ENCODE measurements at regions not wholly inside any gene's neighbourhood (a gene's known extent, or its start where the extent isn't known, plus 50 kb on each side); places are given as distances from the start of the nearest gene placed in this dataset.

DNA sequence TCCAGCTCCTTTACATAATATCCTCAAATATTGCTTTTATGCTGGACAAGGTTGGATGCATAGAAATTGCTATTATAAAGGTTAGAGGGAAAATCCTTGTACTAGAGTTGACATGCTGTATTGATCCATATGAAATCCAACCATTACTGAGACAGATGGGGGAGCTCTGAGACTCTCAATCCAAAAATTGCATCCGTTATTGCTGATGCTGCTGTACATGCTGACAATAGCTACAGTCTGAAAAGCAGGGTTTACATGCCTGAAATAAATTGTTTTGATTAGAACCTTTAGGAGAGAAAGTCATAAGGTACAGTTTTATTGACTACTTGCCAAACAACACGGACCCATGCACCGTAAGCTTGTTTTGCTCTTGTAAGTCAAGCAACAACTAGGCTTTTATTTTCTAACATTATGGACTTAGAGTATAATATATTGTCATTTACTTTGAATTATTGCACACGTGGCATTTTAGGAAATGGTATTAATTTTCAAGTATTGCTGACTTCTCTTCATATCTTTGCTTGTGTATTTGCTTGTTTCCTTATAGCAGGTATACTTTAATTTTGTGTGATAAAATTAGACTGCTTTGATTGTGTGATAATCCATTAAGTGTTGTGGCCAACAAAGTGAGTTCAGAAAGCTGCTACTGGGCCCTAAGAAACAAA, 1365.2 kb downstream of the STIM2 start (continued):
- TF ChIP-seq ZNF207 (IDR thresholded peaks at IDR 0.05; ENCODE audit: borderline replicate concordance) (no peak), NFYB (IDR thresholded peaks at IDR 0.05; ENCODE audit: insufficient read depth, low read depth, low read length) (no peak)

DNA sequence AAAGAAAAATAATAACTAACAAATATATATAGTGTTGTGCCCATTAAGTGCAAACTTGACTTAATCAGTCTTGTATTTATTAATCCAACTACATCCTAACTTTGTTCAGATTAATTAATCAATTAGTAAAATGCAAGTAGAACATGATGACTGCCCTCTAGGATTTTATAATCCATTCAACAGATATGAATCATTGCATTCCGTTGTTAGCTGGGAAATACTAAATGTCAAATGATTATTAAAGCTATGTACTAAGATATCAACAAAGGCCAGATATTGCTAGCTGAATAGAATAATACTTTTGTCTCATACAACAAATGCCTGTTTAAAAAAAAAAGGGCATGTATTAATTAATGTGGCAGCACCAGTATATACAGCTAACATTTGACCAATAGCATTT, 1366.3 kb downstream of the STIM2 start:
- RAD21 ChIA-PET (ENCODE audit: unreplicated experiment) = interaction anchor here (1.1 to 3.4 kb wide), 11 partner anchors 22 to 659 kb away, joined by 3 to 24 read pairs (median 7); no protein-coding TSS in a partner anchor
- H3K9ac ChIP-seq (ENCODE audit: control insufficient read depth, insufficient read depth, low read length) = no peak overlapping the region
- H3K36me3 ChIP-seq (ENCODE audit: control insufficient read depth in 2 of 2, insufficient read depth in 2 of 2, low read length in 1 of 2) = no peaks in the 10 kb centered on the region
- no peak for FAIRE-seq
- no peaks in the 10 kb centered on the region for H3K79me2 ChIP-seq (ENCODE audit: control insufficient read depth, insufficient read depth, low read length)
- no TSS peak for BruUV-seq (replicated peaks)
- no peak for TF ChIP-seq PRDM15 (CRISPR knock-in tag; IDR thresholded peaks at IDR 0.05)
- no peak for TF ChIP-seq ASH2L (IDR thresholded peaks at IDR 0.05; ENCODE audit: borderline replicate concordance, low read depth)
- no peak overlapping the region for H3K4me3 ChIP-seq
- CTCF ChIA-PET = interaction anchor here (0.6 to 2.9 kb wide), 18 partner anchors 15 to 1135 kb away, joined by 3 to 36 read pairs (median 4); no protein-coding TSS in a partner anchor
- no peaks in the 10 kb centered on the region for H3K4me1 ChIP-seq (ENCODE audit: control insufficient read depth, insufficient read depth, low read length)
- POLR2A ChIA-PET = interaction anchor here (0.6 to 1.6 kb wide), 2 partner anchors 10 to 597 kb away, joined by 3 read pairs; no protein-coding TSS in a partner anchor
- H3K4me2 ChIP-seq (ENCODE audit: control insufficient read depth, insufficient read depth) = no peak overlapping the region
- DNase-seq (ENCODE audit: low read depth, low spot score) = no peak
- no peaks in the 10 kb centered on the region for H3K27me3 ChIP-seq (replicated peaks in 1 of 2; ENCODE audit: control insufficient read depth in 2 of 2, insufficient read depth in 2 of 2, low read length in 1 of 2)
- WGBS (ENCODE audit: insufficient coverage, insufficient replicate concordance, low lambda C conversion rate, missing lambda C conversion rate) = 53% methylated on average over 1 of the region's 1 CpG
- in situ Hi-C loops (cut with MboI) (no loop called here), intact Hi-C loops (cut with micrococcal nuclease; ENCODE audit: unreplicated experiment) (loop anchor here (10.0 kb wide), 1 partner anchor 542 kb away; no protein-coding TSS in a partner anchor)
- SMC1A ChIA-PET (ENCODE audit: uncharacterized antibody, unreplicated experiment) = interaction anchor here (0.7 to 4.4 kb wide), 17 partner anchors 10 to 650 kb away, joined by 3 to 41 read pairs (median 5); no protein-coding TSS in a partner anchor
- no peak overlapping the region for H2AFZ ChIP-seq (ENCODE audit: control insufficient read depth, low read depth, low read length)
- no peak overlapping the region for H3K27ac ChIP-seq (ENCODE audit: control insufficient read depth, insufficient read depth)
- H4K20me1 ChIP-seq (ENCODE audit: control insufficient read depth, insufficient read depth) = no peaks in the 10 kb centered on the region
- no peaks in the 10 kb centered on the region for H3K9me3 ChIP-seq (replicated peaks; ENCODE audit: control insufficient read depth, insufficient read depth, low read length)
- ATAC-seq = no peak

Measured in GM12878 (cell line).